GM10248 (cell line): ENCODE measurements at regions not wholly inside any gene's neighbourhood (a gene's known extent, or its start where the extent isn't known, plus 50 kb on each side); places are given as distances from the start of the nearest gene placed in this dataset.

Source experiments
- CTCF ChIA-PET: fragments of 300-600 bp; sonication (Branson Sonifier 250); formaldehyde crosslinking; extraction: SDS; loops from one replicate; lab custom pipeline; 2021; ENCODE audit warnings: antibody characterized with exemption; lab: Yijun Ruan, JAX
- POLR2A ChIA-PET: fragments of 350-650 bp; sonication (Branson Sonifier 250); formaldehyde crosslinking; extraction: SDS; loops from one replicate; lab custom pipeline; 2020; ENCODE audit warnings: antibody characterized with exemption; lab: Yijun Ruan, JAX
- DNase-seq: peaks from one replicate; pipeline ENCODE4 v3.0.0; 2012; ENCODE audit errors: extremely low spot score
- CTCF ChIP-seq: IDR thresholded peaks from 2 replicates; pipeline ENCODE4 v1.5.1; 2012; ENCODE audit warnings: mild to moderate bottlenecking, low read depth; ENCODE audit errors: extremely low read depth, missing control alignments, control extremely low read depth

- no peak for TF ChIP-seq CTCF
- no peak for DNase-seq
- ChIA-PET POLR2A (no interaction called here), CTCF (no interaction called here)
Measured at GRCh38 chrX:155767876-155768769, 113.0 kb upstream of the VAMP7 start.

DNA sequence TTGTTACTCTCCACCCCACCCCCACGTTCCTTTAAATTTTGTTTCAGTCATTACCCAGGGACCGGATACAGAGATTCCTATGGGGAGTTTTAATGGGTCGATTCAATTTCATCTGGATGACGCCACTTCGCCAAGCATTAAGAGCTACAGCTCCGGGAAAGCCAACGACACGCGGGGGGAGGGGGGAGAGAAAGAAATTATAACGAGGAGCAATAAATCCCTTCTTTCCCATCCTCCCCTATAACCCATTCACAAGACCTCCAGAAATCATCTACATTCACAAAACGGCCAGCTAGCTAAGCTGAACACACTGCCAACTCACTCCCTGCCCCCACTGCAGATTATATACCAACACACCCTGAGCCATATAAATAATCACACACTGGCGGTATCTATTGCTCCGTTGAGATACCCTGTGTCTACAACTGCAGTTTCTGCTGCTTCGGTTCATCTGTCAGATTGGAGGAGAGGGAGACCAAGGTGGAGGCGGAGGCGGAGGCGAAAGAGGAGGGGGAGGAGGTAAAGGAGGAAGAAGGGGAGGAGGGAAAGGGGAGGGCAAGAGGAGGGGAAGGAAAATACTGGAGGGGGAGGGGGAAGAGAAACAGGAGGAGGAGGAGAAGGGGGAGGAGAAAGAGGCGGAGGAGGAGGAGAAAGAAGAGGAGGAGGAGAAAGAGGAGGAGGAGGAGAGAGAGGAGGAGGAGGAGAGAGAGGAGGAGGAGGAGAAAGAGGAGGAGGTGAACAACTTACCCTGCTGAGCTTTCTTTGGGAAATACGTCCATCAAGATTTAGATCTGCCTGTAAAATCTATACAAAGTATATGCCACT, 113.9 kb upstream of the VAMP7 start:
- ChIA-PET POLR2A (no interaction called here), CTCF (no interaction called here)
- DNase-seq = no peak
- TF ChIP-seq CTCF = no peak

DNA sequence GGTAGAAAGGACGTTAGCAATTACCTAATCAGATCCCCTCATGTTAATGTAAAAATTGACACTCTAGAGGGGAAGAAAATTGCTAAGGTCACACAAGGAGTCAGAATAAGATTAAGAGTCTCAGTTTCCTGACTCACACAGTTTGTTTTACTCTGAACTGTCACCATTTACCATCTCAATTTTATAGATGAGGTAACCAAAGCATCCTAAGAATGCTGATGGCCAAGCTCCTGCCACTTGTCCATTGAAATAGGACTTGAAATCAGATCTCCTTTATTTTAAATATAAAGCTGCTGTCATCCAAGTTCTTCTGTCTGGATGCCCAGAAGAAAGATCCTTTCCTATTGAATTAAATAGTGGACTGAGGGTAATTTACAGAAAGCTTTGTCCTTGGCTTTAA, 114.8 kb upstream of the VAMP7 start:
- no peak for DNase-seq
- no peak for TF ChIP-seq CTCF
- POLR2A ChIA-PET = no interaction called here
- CTCF ChIA-PET = no interaction called here

DNA sequence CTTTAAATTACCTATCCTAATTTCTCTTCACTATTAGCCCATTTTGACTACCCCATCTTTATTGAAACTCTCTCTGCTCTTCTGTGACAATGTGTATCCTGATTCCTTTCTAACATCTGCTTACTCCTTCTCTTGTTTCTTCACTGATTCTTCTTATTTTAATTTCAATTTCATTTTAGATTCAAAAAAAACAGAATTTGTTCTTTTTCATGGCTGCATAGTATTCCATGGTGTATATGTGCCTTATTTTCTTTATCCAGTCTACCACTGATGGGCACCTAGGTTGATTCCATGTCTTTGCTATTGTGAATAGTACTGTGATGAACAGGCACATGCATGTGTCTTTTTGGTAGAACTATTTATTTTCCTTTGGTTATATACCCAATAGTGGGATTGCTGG, 120.0 kb upstream of the VAMP7 start:
- DNase-seq = no peak
- no peak for TF ChIP-seq CTCF
- POLR2A ChIA-PET = no interaction called here
- CTCF ChIA-PET = no interaction called here

GRCh38 chrX:155757046-155757759, 123.9 kb upstream of the VAMP7 start:
- DNase-seq = no peak
- no peak for TF ChIP-seq CTCF
- ChIA-PET POLR2A (no interaction called here), CTCF (no interaction called here)

GRCh38 chrX:155755706-155756337, 125.3 kb upstream of the VAMP7 start:
- POLR2A ChIA-PET = no interaction called here
- CTCF ChIA-PET = no interaction called here
- DNase-seq = no peak
- TF ChIP-seq CTCF = no peak
